T-helper 2 cell treated with Interferon-gamma antibody and Interleukin-4, amounts not matched to agents 5 μg/mL and 100 μg/mL, for 36 hours (primary cell): ENCODE measurements at regions not wholly inside any gene's neighbourhood (a gene's known extent, or its start where the extent isn't known, plus 50 kb on each side); places are given as distances from the start of the nearest gene placed in this dataset.

Experiments
- DNase-seq: peaks from one replicate; pipeline ENCODE4 v3.0.0; 2021; ENCODE audit warnings: low spot score
- H3K27ac Mint-ChIP-seq: one replicate; pipeline ENCODE4 v1.8.0; 2021; ENCODE audit warnings: mild to moderate bottlenecking, mixed read lengths
- H3K27me3 Mint-ChIP-seq: one replicate; pipeline ENCODE4 v1.8.0; 2021; ENCODE audit warnings: low read depth, mixed read lengths
- H3K36me3 Mint-ChIP-seq: one replicate; pipeline ENCODE4 v1.8.0; 2021; ENCODE audit warnings: low read depth, mixed read lengths
- H3K4me1 Mint-ChIP-seq: one replicate; pipeline ENCODE4 v1.8.0; 2021; ENCODE audit warnings: low read depth, mixed read lengths
- H3K4me3 Mint-ChIP-seq: one replicate; pipeline ENCODE4 v1.8.0; 2022; ENCODE audit warnings: mild to moderate bottlenecking, moderate library complexity, mixed read lengths
- H3K9me3 Mint-ChIP-seq: one replicate; pipeline ENCODE4 v1.8.0; 2021; ENCODE audit warnings: mixed read lengths

DNA sequence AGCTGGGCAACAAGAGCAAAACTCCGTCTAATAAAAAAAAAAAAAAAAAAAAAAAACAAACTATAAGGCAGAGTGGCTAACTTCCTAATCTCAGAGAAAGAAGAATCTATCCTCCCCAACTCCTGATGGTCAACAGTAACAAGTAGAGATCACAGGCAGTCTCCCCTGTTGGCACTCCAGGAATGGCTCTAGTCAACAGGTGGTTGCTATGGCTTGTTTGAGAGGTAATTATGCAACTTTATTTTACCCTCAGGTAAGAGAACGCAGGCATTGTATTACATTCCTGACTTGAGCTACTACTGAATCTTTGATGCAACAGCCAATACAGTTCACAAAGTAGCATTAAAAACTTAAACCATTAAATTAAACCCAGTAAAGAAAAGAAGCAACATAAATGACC is 180.3 kb downstream of the DICER1 start:
- Mint-ChIP-seq H3K4me1 (no peaks in the 10 kb centered on the region), H3K4me3 (no peak overlapping the region), H3K9me3 (no peaks in the 10 kb centered on the region), H3K27me3 (no peaks in the 10 kb centered on the region), H3K36me3 (no peaks in the 10 kb centered on the region), H3K27ac (no peak overlapping the region)
- no peak for DNase-seq

DNA sequence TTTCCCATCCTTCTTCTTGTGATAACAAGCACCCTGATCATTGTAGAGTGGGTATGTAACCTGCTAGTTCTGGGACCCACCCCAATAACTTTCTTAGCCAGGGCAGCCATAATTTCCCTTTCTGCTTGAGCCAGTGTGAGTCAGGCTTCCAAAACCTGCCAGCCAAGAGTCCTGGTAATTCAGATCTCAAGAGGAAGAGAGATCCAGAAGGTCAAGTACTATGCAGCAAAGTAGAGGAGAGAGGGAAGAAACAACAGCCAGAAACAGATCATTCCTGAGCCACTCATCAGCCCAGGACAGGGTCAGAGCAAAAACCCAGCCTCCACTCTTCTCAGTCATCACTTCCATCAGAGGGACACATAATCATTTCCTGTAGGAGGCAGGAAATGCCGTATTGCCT is 182.0 kb downstream of the DICER1 start:
- DNase-seq: no peak
- H3K9me3 Mint-ChIP-seq: no peaks in the 10 kb centered on the region
- H3K27ac Mint-ChIP-seq: no peak overlapping the region
- no peak overlapping the region for H3K4me3 Mint-ChIP-seq
- H3K4me1 Mint-ChIP-seq: no peaks in the 10 kb centered on the region
- no peaks in the 10 kb centered on the region for H3K36me3 Mint-ChIP-seq
- H3K27me3 Mint-ChIP-seq: peaks cover 2% of the 10 kb centered on the region

DNA sequence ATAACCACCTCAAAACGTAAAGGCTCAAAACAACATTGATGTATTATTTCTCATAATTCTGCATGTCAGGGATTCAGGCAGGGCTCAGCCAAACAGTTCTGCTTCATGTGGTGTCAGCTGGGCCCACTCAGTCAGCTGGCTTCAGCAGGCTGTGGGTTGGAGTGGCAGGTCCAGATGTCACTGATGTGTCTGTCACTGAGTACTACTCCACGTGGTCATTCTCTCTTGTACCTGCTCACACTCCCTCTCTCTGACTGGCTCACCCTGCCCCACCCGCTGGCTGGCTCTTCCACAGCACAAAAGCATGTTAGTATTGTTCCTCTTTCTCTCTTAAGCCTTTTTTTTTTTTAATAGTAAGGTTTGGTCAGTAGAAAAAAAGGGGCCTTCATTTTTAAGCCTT is 182.4 kb downstream of the DICER1 start:
- Mint-ChIP-seq H3K4me1 (no peaks in the 10 kb centered on the region), H3K27me3 (peaks cover 2% of the 10 kb centered on the region), H3K27ac (no peak overlapping the region), H3K36me3 (no peaks in the 10 kb centered on the region), H3K9me3 (no peaks in the 10 kb centered on the region), H3K4me3 (no peak overlapping the region)
- DNase-seq: no peak

DNA sequence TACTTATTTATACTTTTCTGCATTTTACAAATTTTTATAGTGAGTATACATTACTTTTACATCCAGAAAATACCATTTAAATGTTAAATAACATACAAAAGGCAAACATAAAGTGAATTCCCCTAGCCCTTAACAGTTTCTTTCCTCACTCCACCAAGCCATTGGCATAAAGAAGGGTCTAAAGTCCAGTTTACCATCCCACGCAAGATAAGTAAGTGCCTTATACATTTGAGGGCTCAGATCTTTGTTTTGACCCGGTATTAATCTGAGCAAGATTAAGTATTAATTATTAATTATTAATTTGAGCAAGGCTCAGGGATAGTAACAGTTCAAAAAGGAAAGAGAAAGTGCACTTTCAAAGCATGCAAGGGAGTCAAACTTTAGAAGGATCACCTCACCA is 182.9 kb downstream of the DICER1 start:
- Mint-ChIP-seq H3K36me3 (no peaks in the 10 kb centered on the region), H3K4me3 (no peak overlapping the region), H3K4me1 (no peaks in the 10 kb centered on the region), H3K27ac (no peak overlapping the region), H3K9me3 (no peaks in the 10 kb centered on the region), H3K27me3 (peaks cover 2% of the 10 kb centered on the region)
- no peak for DNase-seq

DNA sequence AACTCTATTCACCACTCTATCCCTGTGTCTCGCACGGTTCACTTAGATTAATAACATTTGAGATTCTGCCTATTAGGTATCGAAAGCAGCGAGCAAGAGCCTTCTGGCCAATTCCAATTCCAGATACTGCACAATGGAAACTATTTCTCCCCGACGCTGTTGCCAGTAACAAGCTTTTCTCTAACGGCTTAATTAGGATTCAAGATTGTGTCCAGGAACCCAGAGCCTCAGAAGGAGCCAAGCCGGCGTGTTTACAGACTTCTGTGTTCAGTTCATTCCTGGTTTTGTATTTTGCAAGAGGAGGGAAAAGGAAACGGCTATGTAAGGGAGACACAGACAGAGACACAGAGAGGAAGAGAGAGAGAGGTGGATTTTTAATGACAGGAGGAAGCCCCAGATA is 185.6 kb downstream of the DICER1 start:
- no peaks in the 10 kb centered on the region for H3K36me3 Mint-ChIP-seq
- no peak overlapping the region for H3K4me3 Mint-ChIP-seq

DNA sequence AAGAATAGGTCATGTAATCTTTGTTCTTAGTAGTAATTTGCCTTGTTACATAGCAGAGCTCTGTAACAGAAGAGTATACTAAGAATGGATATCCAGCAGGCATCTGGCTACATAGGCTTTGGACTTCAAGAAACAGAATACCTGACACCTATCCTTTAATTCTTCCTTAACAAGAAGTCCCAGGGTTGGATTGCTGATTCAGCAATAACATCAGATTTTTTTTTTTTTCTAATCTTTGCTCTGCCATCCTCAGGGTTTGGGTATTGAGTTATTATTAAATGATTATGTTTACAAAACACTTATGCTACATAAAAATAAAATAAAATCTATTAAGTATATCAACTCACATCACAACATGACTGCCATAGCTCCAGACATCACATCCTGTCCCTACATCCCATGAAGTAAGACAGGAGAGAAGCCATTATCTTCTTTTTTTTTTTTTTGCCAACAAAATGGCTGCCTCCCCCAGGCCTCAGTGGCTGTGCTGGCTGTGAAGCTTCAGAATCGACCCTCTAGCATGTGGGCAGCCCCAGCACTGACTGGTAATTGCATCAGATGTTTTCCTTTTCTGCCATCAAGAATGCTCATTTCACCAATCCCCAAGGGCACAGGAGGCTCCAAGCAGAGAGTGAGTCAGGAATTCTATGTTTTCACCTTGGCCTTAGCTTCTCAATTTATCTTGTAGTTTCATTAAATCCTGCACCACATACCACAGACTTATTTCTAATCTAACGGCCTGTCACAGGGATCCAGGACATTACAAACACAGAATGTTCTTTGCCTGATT is 186.2 kb downstream of the DICER1 start:
- H3K36me3 Mint-ChIP-seq: no peaks in the 10 kb centered on the region
- DNase-seq: no peak
- no peaks in the 10 kb centered on the region for H3K9me3 Mint-ChIP-seq
- H3K4me1 Mint-ChIP-seq: no peaks in the 10 kb centered on the region
- peaks cover 2% of the 10 kb centered on the region for H3K27me3 Mint-ChIP-seq
- H3K4me3 Mint-ChIP-seq: no peak overlapping the region
- H3K27ac Mint-ChIP-seq: no peak overlapping the region

More for the DNA sequence above, 185.6 kb downstream of the DICER1 start:
- Mint-ChIP-seq H3K4me1 (no peaks in the 10 kb centered on the region), H3K27ac (no peak overlapping the region), H3K9me3 (no peaks in the 10 kb centered on the region), H3K27me3 (peaks cover 2% of the 10 kb centered on the region)
- DNase-seq: no peak

DNA sequence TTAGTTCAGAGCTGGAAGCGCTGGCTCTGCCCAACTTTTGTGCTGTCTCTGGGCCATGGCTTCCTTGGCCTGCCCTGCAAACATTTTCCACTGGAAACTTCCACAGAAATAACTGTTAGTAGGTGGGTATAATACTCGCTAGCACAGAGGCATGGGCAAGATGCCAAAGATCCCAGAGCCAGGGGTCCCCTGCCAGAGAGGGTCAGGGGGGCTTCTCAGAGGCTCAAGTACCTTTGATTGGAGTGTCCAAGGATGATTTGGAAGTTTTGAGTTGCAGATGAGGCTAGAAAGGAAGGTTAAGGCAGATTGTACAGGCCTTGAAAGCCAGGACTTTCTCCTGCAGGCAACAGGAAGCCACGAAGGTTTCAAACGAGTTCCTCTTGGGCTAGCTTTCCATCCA is 187.6 kb downstream of the DICER1 start:
- DNase-seq: no peak
- H3K4me1 Mint-ChIP-seq: no peaks in the 10 kb centered on the region
- no peaks in the 10 kb centered on the region for H3K36me3 Mint-ChIP-seq
- no peak overlapping the region for H3K27ac Mint-ChIP-seq
- H3K9me3 Mint-ChIP-seq: no peaks in the 10 kb centered on the region
- peaks cover 2% of the 10 kb centered on the region for H3K27me3 Mint-ChIP-seq
- no peak overlapping the region for H3K4me3 Mint-ChIP-seq

DNA sequence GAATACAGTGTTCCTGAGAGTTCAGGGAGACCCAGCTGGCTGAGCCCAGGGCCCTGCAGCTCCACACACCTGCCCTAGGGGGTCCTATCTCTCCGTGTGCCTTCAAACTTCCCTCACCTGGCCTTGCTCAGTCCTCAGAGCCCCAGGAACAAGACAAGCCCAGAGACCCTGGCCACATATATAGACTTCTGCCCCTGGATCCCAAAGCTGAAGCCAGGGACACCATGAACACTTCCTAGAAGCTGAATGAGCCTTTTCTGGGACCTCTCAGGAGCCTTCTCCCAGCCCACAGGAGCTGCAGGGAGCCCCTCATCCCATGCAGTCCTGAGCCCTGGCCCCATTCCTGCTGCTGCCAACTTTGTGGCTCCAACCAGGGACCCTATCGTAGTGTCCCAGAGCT is 190.5 kb downstream of the DICER1 start:
- Mint-ChIP-seq H3K4me3 (no peak overlapping the region), H3K36me3 (no peaks in the 10 kb centered on the region), H3K9me3 (no peaks in the 10 kb centered on the region), H3K4me1 (no peaks in the 10 kb centered on the region), H3K27me3 (peaks cover 2% of the 10 kb centered on the region), H3K27ac (no peak overlapping the region)
- DNase-seq: no peak

DNA sequence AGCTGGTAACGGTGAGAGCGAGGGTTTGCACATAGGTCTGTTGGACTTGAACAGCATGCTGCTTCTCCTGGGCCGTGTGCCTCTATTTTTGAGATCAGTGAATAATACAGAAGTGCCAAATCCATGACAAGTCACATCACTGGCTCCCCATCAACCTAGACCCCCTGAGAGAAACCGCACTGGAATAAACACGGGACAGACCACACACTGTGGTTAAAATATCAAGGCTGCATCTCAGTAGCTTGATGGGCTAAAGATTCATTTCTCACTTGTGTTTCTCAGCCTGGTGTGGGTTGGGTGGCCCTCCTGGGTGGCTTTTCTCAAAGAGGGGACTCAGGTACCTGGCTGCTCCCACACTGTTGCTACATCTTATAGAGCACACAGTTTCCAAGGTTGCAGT is 191.0 kb downstream of the DICER1 start:
- Mint-ChIP-seq H3K27me3 (peaks cover 2% of the 10 kb centered on the region), H3K4me3 (no peak overlapping the region), H3K4me1 (no peaks in the 10 kb centered on the region), H3K36me3 (no peaks in the 10 kb centered on the region), H3K27ac (no peak overlapping the region), H3K9me3 (no peaks in the 10 kb centered on the region)
- DNase-seq: no peak

DNA sequence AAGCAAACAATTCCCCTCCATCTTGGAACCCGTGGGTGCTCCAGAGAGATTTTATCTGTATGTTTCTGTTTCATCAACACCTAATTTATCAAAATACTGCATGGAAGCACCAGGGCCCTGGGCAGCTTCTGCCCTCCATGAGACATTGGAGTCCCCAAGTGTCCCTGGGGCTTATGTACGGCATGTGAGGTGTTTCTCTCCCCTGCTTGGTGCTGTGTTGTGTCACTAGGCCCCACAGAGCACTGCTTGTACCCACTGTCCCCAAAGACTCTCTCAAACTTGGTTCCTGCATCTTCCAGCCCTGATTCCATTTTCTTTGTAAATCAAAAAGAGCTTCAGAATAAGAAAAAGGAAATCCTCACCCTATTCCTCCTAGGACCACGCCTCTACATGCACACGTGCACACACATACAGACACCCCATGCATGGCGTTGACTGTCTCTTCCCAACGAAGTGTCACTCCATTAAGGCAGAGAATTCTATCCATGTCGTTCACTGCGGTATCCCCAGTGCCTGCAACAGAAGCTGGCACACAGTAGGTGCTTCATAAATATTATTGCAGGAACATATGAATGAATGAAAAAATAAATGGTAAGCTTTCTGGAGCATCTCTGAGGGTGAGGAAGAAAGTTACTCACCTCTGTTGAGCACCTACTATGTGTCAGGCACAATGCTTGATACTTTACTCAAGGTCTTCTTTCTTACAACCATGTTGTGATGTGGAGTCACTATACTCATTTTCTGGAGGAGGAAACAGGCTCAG is 191.6 kb downstream of the DICER1 start:
- Mint-ChIP-seq H3K4me1 (no peaks in the 10 kb centered on the region), H3K36me3 (no peaks in the 10 kb centered on the region), H3K27me3 (no peaks in the 10 kb centered on the region), H3K27ac (no peak overlapping the region), H3K4me3 (no peak overlapping the region), H3K9me3 (no peaks in the 10 kb centered on the region)
- no peak for DNase-seq

DNA sequence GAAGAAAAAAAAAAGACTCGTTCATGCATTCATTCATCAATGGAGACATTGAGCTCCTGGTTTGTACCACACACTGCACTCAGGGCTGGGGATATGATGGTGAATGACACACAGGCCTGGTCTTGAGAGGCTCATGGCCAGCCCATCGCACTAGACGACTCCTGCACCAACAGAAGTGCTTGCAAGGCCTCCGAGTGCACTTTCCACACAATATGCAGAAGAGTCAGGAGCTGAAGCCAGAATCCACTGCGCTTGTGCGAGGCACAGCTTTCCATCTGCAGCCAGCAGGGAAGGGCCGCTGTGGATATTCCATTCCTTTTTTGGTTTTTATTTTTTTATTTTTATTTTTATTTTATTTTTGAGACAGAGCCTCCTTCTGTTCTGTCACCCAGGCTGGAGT is 192.4 kb downstream of the DICER1 start:
- Mint-ChIP-seq H3K9me3 (no peaks in the 10 kb centered on the region), H3K27ac (no peak overlapping the region), H3K4me3 (no peak overlapping the region), H3K36me3 (no peaks in the 10 kb centered on the region), H3K4me1 (no peaks in the 10 kb centered on the region), H3K27me3 (no peaks in the 10 kb centered on the region)
- DNase-seq: no peak

DNA sequence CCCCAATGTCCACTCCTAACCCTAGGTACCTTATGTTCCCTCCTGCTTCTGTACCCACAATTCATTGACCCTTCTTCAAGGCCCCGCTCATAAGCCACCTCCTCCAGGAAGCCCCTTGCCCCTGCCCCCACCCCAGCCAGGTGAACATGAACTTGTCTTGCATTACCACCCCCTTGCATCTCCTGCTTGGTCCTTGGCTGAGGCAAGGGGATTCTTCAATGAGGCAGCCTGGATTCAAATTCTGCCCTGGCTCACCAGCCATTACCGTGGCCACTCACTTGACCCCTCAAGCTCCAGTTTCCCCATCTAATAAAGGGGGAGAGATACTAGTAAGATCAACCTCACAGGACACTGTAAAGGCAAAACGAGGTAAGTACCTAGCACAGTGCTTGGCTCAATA is 193.1 kb downstream of the DICER1 start:
- no peak for DNase-seq
- Mint-ChIP-seq H3K9me3 (no peaks in the 10 kb centered on the region), H3K27ac (no peak overlapping the region), H3K4me1 (no peaks in the 10 kb centered on the region), H3K27me3 (no peaks in the 10 kb centered on the region), H3K36me3 (no peaks in the 10 kb centered on the region), H3K4me3 (no peak overlapping the region)

DNA sequence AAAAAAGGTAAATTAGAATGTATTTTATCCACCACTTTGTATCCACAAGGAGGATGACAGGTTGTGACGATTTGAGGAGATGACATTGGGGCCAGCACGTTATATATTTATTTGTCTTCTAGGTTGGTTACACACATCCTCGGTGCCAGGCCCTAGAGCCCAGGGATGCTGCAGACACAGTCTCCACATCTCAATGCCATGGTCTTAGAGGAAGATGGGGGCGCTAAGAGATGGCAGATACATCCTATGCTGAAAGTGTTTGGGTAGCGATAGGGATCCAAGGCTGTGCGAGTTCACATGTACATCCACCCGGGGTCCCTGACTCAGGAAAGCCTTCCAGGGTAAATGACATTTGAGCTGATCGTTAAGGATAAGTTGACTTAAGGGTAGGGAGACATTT is 193.1 kb upstream of the GSC start:
- no peak overlapping the region for H3K4me3 Mint-ChIP-seq
- no peaks in the 10 kb centered on the region for H3K27me3 Mint-ChIP-seq
- no peak for DNase-seq
- H3K4me1 Mint-ChIP-seq: no peaks in the 10 kb centered on the region
- H3K27ac Mint-ChIP-seq: no peak overlapping the region
- no peaks in the 10 kb centered on the region for H3K36me3 Mint-ChIP-seq
- no peaks in the 10 kb centered on the region for H3K9me3 Mint-ChIP-seq

DNA sequence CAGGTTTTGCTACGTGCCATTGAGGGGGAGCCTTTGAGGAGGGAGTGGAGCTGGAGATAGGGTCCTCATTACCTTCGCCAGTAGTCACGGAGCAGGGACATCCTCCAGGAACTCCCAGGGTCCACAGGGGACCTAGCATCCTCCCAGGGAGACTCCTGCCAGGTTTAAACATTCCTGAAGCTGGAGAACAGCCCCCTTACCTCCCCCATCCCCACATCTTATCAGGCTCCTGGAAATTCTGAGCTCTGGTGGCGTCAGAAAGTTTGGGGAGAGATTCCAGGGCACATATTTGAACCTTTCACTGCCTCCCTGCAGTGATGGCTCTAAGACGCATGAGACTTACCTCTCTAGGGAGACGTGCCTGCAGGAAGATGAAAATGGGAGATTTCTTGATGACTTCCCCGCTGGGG is 192.3 kb upstream of the GSC start:
- DNase-seq: no peak
- Mint-ChIP-seq H3K9me3 (no peaks in the 10 kb centered on the region), H3K36me3 (no peaks in the 10 kb centered on the region), H3K4me3 (no peak overlapping the region), H3K4me1 (no peaks in the 10 kb centered on the region), H3K27me3 (peaks cover 5% of the 10 kb centered on the region), H3K27ac (no peak overlapping the region)
